GM23338 (cell line): ENCODE measurements at regions not wholly inside any gene's neighbourhood (a gene's known extent, or its start where the extent isn't known, plus 50 kb on each side); places are given as distances from the start of the nearest gene placed in this dataset.

Experiments
- ATAC-seq: fragments of 200-7000 bp; cut with Tn5 transposase; 3 replicates; pipeline ENCODE4 v1.9.1; 2020
- DNase-seq: peaks from one replicate; pipeline ENCODE4 v3.0.0-alpha.2; 2015; ENCODE audit warnings: low spot score
- H2AFZ ChIP-seq: fragments of 200-600 bp; sonication (generic); 2 replicates; pipeline ENCODE4 v1.8.0; 2016; ENCODE audit warnings: antibody characterized with exemption, mild to moderate bottlenecking, moderate library complexity
- H3F3A ChIP-seq: fragments of 200-600 bp; sonication (generic); replicated peaks from 2 replicates; pipeline ENCODE4 v1.8.0; 2017; ENCODE audit warnings: antibody characterized with exemption, mixed run types, low read depth
- H3K27ac ChIP-seq: fragments of 200-600 bp; sonication (generic); 2 replicates; pipeline ENCODE4 v1.6.1; 2016; ENCODE audit warnings: low read depth
- H3K27me3 ChIP-seq: fragments of 200-600 bp; sonication (generic); 2 replicates; pipeline ENCODE4 v1.8.0; 2016; ENCODE audit warnings: mild to moderate bottlenecking, mixed run types, moderate library complexity; ENCODE audit not compliant: insufficient read depth
- H3K36me3 ChIP-seq: fragments of 200-600 bp; sonication (generic); 2 replicates; pipeline ENCODE4 v1.8.0; 2016; ENCODE audit warnings: mild to moderate bottlenecking; ENCODE audit not compliant: insufficient read depth
- H3K4me1 ChIP-seq: fragments of 200-600 bp; sonication (generic); 2 replicates; pipeline ENCODE4 v1.8.0; 2016; ENCODE audit warnings: mild to moderate bottlenecking, moderate library complexity; ENCODE audit not compliant: insufficient read depth
- H3K4me2 ChIP-seq: fragments of 200-600 bp; sonication (generic); 2 replicates; pipeline ENCODE4 v1.7.1; 2017; ENCODE audit warnings: mixed run types
- H3K4me3 ChIP-seq: fragments of 200-600 bp; sonication (generic); 2 replicates; pipeline ENCODE4 v1.6.1; 2016; ENCODE audit warnings: mixed run types
- H3K79me2 ChIP-seq: fragments of 200-600 bp; sonication (generic); replicated peaks from 2 replicates; pipeline ENCODE4 v1.8.0; 2017; ENCODE audit warnings: mild to moderate bottlenecking; ENCODE audit not compliant: insufficient read depth
- H3K9me2 ChIP-seq: fragments of 200-600 bp; sonication (generic); 2 replicates; pipeline ENCODE4 v1.8.0; 2017; ENCODE audit not compliant: insufficient read depth
- H4K20me1 ChIP-seq: fragments of 200-600 bp; sonication (generic); replicated peaks from 2 replicates; pipeline ENCODE4 v1.8.0; 2017; ENCODE audit warnings: mild to moderate bottlenecking; ENCODE audit not compliant: insufficient read depth
- H3K27ac Mint-ChIP-seq: 2 replicates; pipeline ENCODE4 v1.8.0; 2020; ENCODE audit warnings: inconsistent platforms, mild to moderate bottlenecking, moderate library complexity, mixed read lengths
- H3K27me3 Mint-ChIP-seq: 3 replicates; pipeline ENCODE4 v1.8.0; 2022; ENCODE audit warnings: low read depth, mild to moderate bottlenecking, moderate library complexity, mixed read lengths, inconsistent platforms; ENCODE audit not compliant: insufficient read depth, poor library complexity
- H3K36me3 Mint-ChIP-seq: 3 replicates; pipeline ENCODE4 v1.8.0; 2021; ENCODE audit warnings: low read depth, mild to moderate bottlenecking, inconsistent platforms, moderate library complexity, mixed read lengths
- H3K4me1 Mint-ChIP-seq: 3 replicates; pipeline ENCODE4 v1.8.0; 2020; ENCODE audit warnings: mild to moderate bottlenecking, inconsistent platforms, mixed read lengths
- H3K4me3 Mint-ChIP-seq: 3 replicates; pipeline ENCODE4 v1.8.0; 2021; ENCODE audit warnings: moderate library complexity, mild to moderate bottlenecking, inconsistent platforms, mixed read lengths
- H3K9me3 Mint-ChIP-seq: 3 replicates; pipeline ENCODE4 v1.8.0; 2020; ENCODE audit warnings: moderate library complexity, mild to moderate bottlenecking, inconsistent platforms, mixed read lengths
- CREB1 ChIP-seq: fragments of 250-450 bp; sonication (Bioruptor Pico); IDR thresholded peaks from 2 replicates; pipeline ENCODE4 v1.5.0; 2020; ENCODE audit warnings: low read depth, mild to moderate bottlenecking, moderate library complexity
- EZH2 ChIP-seq: fragments of 200-600 bp; sonication (generic); IDR thresholded peaks from one replicate; pipeline ENCODE4 v1.8.0; 2017; ENCODE audit warnings: antibody characterized with exemption, mild to moderate bottlenecking, low read depth; ENCODE audit not compliant: unreplicated experiment
- EZH2phosphoT487 ChIP-seq: fragments of 200-600 bp; sonication (generic); IDR thresholded peaks from one replicate; pipeline ENCODE4 v1.8.1; 2018; ENCODE audit warnings: antibody characterized with exemption; ENCODE audit not compliant: unreplicated experiment
- JUNB ChIP-seq: IDR thresholded peaks from one replicate; pipeline ENCODE4 v1.6.1; 2016; ENCODE audit warnings: antibody characterized with exemption; ENCODE audit not compliant: unreplicated experiment
- NANOG ChIP-seq: IDR thresholded peaks from 2 replicates; pipeline ENCODE4 v1.6.1; 2016; ENCODE audit warnings: antibody characterized with exemption, borderline replicate concordance
- POLR2AphosphoS5 ChIP-seq: IDR thresholded peaks from 2 replicates; pipeline ENCODE4 v1.6.1; 2016; ENCODE audit warnings: antibody characterized with exemption, low read depth
- STAT1 ChIP-seq: IDR thresholded peaks from one replicate; pipeline ENCODE4 v1.6.1; 2016; ENCODE audit warnings: antibody characterized with exemption; ENCODE audit not compliant: unreplicated experiment
- ZNF114 ChIP-seq: fragments of 250-450 bp; sonication (Bioruptor Pico); IDR thresholded peaks from 2 replicates; pipeline ENCODE4 v1.5.0; 2020; ENCODE audit warnings: mild to moderate bottlenecking, moderate library complexity
- ZNF331 ChIP-seq: fragments of 250-450 bp; sonication (Bioruptor Pico); IDR thresholded peaks from 2 replicates; pipeline ENCODE4 v1.5.0; 2020; ENCODE audit warnings: low read depth, mild to moderate bottlenecking, moderate library complexity
- TF ChIP-seq, protein P1 (sequence below), 2 experiments: fragments of 200-600 bp in 1 of 2; sonication (generic) in 1 of 2; conservative IDR thresholded peaks; 2 replicates each; pipeline versions ENCODE4 v1.5.1 to v1.6.1; 2016 to 2017; ENCODE audit warnings: antibody characterized with exemption in 2 of 2, low read depth in 2 of 2, mild to moderate bottlenecking in 2 of 2, moderate library complexity in 1 of 2
- TF ChIP-seq, protein P2 (sequence below): IDR thresholded peaks from one replicate; pipeline ENCODE4 v1.6.1; 2018; ENCODE audit warnings: antibody characterized with exemption; ENCODE audit not compliant: unreplicated experiment
- TF ChIP-seq, protein P3 (sequence below): fragments of 250-450 bp; sonication (Bioruptor Pico); IDR thresholded peaks from 2 replicates; pipeline ENCODE4 v1.5.0; 2020; ENCODE audit warnings: mild to moderate bottlenecking, moderate library complexity
- TF ChIP-seq, protein P4 (sequence below): IDR thresholded peaks from 2 replicates; pipeline ENCODE4 v1.6.1; 2016; ENCODE audit warnings: antibody characterized with exemption

DNA sequence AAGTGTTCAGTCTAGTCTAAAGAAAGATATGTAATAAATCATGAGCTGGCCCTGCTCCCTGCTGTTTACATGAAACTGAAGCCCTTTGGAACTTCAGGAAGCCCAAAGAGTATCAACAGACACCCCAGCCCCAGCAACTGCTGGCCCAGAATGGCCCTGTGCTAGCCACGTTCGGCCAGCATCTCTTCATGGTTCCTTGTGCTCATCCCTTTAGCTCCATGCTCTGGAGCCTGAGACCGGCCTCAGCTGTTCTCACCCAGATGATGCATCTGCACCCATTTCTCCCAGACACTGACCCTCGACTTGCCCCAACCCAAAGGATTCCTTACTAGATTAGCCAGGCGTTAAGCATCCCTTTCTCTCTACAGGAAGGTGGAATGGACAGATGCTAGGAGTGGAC is 207.3 kb downstream of the HS3ST3B1 start:
- Histone ChIP-seq H3K9me2 (peaks cover 10% of the 10 kb centered on the region; the same call in 1 of the 2 replicates), H3K27ac (no peak overlapping the region), H3K4me3 (no peak overlapping the region), H2AFZ (no peak overlapping the region), H3F3A (no peaks in the 10 kb centered on the region), H4K20me1 (no peaks in the 10 kb centered on the region), H3K4me2 (no peak overlapping the region), H3K36me3 (no peaks in the 10 kb centered on the region), H3K27me3 (no peaks in the 10 kb centered on the region), H3K4me1 (peaks cover 4% of the 10 kb centered on the region), H3K79me2 (no peaks in the 10 kb centered on the region)
- no peak for ATAC-seq
- Mint-ChIP-seq H3K4me1 (peaks cover 3% of the 10 kb centered on the region; the same call in 1 of the 3 replicates), H3K36me3 (no peaks in the 10 kb centered on the region), H3K4me3 (no peak overlapping the region), H3K27me3 (no peaks in the 10 kb centered on the region), H3K9me3 (no peaks in the 10 kb centered on the region; the same call in 2 of the 3 replicates), H3K27ac (no peak overlapping the region)
- no peak for DNase-seq
- TF ChIP-seq ZNF331 (CRISPR knock-in tag), result no peak
- TF ChIP-seq, protein P1, sequence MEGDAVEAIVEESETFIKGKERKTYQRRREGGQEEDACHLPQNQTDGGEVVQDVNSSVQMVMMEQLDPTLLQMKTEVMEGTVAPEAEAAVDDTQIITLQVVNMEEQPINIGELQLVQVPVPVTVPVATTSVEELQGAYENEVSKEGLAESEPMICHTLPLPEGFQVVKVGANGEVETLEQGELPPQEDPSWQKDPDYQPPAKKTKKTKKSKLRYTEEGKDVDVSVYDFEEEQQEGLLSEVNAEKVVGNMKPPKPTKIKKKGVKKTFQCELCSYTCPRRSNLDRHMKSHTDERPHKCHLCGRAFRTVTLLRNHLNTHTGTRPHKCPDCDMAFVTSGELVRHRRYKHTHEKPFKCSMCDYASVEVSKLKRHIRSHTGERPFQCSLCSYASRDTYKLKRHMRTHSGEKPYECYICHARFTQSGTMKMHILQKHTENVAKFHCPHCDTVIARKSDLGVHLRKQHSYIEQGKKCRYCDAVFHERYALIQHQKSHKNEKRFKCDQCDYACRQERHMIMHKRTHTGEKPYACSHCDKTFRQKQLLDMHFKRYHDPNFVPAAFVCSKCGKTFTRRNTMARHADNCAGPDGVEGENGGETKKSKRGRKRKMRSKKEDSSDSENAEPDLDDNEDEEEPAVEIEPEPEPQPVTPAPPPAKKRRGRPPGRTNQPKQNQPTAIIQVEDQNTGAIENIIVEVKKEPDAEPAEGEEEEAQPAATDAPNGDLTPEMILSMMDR (conservative IDR thresholded peaks at IDR 0.05; ENCODE audit: low read depth in 2 of 2), result no peak
- no peak for TF ChIP-seq EZH2
- TF ChIP-seq, protein P2, sequence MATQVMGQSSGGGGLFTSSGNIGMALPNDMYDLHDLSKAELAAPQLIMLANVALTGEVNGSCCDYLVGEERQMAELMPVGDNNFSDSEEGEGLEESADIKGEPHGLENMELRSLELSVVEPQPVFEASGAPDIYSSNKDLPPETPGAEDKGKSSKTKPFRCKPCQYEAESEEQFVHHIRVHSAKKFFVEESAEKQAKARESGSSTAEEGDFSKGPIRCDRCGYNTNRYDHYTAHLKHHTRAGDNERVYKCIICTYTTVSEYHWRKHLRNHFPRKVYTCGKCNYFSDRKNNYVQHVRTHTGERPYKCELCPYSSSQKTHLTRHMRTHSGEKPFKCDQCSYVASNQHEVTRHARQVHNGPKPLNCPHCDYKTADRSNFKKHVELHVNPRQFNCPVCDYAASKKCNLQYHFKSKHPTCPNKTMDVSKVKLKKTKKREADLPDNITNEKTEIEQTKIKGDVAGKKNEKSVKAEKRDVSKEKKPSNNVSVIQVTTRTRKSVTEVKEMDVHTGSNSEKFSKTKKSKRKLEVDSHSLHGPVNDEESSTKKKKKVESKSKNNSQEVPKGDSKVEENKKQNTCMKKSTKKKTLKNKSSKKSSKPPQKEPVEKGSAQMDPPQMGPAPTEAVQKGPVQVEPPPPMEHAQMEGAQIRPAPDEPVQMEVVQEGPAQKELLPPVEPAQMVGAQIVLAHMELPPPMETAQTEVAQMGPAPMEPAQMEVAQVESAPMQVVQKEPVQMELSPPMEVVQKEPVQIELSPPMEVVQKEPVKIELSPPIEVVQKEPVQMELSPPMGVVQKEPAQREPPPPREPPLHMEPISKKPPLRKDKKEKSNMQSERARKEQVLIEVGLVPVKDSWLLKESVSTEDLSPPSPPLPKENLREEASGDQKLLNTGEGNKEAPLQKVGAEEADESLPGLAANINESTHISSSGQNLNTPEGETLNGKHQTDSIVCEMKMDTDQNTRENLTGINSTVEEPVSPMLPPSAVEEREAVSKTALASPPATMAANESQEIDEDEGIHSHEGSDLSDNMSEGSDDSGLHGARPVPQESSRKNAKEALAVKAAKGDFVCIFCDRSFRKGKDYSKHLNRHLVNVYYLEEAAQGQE, result no peak
- TF ChIP-seq STAT1, result no peak
- TF ChIP-seq JUNB, result no peak
- TF ChIP-seq EZH2phosphoT487, result no peak
- TF ChIP-seq, protein P3, sequence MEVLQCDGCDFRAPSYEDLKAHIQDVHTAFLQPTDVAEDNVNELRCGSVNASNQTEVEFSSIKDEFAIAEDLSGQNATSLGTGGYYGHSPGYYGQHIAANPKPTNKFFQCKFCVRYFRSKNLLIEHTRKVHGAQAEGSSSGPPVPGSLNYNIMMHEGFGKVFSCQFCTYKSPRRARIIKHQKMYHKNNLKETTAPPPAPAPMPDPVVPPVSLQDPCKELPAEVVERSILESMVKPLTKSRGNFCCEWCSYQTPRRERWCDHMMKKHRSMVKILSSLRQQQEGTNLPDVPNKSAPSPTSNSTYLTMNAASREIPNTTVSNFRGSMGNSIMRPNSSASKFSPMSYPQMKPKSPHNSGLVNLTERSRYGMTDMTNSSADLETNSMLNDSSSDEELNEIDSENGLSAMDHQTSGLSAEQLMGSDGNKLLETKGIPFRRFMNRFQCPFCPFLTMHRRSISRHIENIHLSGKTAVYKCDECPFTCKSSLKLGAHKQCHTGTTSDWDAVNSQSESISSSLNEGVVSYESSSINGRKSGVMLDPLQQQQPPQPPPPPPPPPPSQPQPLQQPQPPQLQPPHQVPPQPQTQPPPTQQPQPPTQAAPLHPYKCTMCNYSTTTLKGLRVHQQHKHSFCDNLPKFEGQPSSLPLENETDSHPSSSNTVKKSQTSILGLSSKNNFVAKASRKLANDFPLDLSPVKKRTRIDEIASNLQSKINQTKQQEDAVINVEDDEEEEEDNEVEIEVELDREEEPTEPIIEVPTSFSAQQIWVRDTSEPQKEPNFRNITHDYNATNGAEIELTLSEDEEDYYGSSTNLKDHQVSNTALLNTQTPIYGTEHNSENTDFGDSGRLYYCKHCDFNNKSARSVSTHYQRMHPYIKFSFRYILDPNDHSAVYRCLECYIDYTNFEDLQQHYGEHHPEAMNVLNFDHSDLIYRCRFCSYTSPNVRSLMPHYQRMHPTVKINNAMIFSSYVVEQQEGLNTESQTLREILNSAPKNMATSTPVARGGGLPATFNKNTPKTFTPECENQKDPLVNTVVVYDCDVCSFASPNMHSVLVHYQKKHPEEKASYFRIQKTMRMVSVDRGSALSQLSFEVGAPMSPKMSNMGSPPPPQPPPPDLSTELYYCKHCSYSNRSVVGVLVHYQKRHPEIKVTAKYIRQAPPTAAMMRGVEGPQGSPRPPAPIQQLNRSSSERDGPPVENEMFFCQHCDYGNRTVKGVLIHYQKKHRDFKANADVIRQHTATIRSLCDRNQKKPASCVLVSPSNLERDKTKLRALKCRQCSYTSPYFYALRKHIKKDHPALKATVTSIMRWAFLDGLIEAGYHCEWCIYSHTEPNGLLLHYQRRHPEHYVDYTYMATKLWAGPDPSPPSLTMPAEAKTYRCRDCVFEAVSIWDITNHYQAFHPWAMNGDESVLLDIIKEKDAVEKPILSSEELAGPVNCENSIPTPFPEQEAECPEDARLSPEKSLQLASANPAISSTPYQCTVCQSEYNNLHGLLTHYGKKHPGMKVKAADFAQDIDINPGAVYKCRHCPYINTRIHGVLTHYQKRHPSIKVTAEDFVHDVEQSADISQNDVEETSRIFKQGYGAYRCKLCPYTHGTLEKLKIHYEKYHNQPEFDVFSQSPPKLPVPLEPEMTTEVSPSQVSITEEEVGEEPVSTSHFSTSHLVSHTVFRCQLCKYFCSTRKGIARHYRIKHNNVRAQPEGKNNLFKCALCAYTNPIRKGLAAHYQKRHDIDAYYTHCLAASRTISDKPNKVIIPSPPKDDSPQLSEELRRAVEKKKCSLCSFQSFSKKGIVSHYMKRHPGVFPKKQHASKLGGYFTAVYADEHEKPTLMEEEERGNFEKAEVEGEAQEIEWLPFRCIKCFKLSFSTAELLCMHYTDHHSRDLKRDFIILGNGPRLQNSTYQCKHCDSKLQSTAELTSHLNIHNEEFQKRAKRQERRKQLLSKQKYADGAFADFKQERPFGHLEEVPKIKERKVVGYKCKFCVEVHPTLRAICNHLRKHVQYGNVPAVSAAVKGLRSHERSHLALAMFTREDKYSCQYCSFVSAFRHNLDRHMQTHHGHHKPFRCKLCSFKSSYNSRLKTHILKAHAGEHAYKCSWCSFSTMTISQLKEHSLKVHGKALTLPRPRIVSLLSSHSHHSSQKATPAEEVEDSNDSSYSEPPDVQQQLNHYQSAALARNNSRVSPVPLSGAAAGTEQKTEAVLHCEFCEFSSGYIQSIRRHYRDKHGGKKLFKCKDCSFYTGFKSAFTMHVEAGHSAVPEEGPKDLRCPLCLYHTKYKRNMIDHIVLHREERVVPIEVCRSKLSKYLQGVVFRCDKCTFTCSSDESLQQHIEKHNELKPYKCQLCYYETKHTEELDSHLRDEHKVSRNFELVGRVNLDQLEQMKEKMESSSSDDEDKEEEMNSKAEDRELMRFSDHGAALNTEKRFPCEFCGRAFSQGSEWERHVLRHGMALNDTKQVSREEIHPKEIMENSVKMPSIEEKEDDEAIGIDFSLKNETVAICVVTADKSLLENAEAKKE (CRISPR knock-in tag), result no peak
- TF ChIP-seq NANOG, result no peak
- TF ChIP-seq, protein P4, sequence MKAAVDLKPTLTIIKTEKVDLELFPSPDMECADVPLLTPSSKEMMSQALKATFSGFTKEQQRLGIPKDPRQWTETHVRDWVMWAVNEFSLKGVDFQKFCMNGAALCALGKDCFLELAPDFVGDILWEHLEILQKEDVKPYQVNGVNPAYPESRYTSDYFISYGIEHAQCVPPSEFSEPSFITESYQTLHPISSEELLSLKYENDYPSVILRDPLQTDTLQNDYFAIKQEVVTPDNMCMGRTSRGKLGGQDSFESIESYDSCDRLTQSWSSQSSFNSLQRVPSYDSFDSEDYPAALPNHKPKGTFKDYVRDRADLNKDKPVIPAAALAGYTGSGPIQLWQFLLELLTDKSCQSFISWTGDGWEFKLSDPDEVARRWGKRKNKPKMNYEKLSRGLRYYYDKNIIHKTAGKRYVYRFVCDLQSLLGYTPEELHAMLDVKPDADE, result no peak
- TF ChIP-seq POLR2AphosphoS5, result no peak
- no peak for TF ChIP-seq CREB1 (CRISPR knock-in tag)
- no peak for TF ChIP-seq ZNF114 (CRISPR knock-in tag)
